ENCODE measurements at regions not wholly inside any gene's neighbourhood (a gene's known extent, or its start where the extent isn't known, plus 50 kb on each side); places are given as distances from the start of the nearest gene placed in this dataset.

GRCh38 chr10:34031400-34031799 is 696.9 kb upstream of the NRP1 start:
- H2BK12ac ChIP-seq (ENCODE audit: low read length): no peak overlapping the region
- no peak for DNase-seq
- no peak overlapping the region for H2BK5ac ChIP-seq (ENCODE audit: low read depth, low read length, poor library complexity)
- no peak overlapping the region for H3K4me2 ChIP-seq (ENCODE audit: low read length)
- no peak overlapping the region for H3K4me3 ChIP-seq (ENCODE audit: low read depth, low read length)
- H3K27me3 ChIP-seq (ENCODE audit: insufficient read depth, low read length): no peaks in the 10 kb centered on the region
- peaks cover 3% of the 10 kb centered on the region for H3K9me3 ChIP-seq (ENCODE audit: insufficient read depth, low read depth, low read length)
- H4K8ac ChIP-seq (ENCODE audit: low read depth, low read length): no peak overlapping the region
- no peaks in the 10 kb centered on the region for H3K79me2 ChIP-seq (ENCODE audit: control insufficient read depth, insufficient read depth, low read length, poor library complexity)
- H4K91ac ChIP-seq (ENCODE audit: low read depth, low read length): no peak overlapping the region
- H2AFZ ChIP-seq (ENCODE audit: insufficient read depth, low read length, poor library complexity): no peak overlapping the region
- H3K4ac ChIP-seq (ENCODE audit: low read depth, low read length): no peak overlapping the region
- H4K12ac ChIP-seq (ENCODE audit: low read depth, low read length): no peak overlapping the region
- H3K9ac ChIP-seq (ENCODE audit: low read length): no peak overlapping the region
- H3K36me3 ChIP-seq (ENCODE audit: control insufficient read depth in 1 of 2, insufficient read depth in 2 of 2, low read length in 2 of 2): no peaks in the 10 kb centered on the region
- no peaks in the 10 kb centered on the region for H3K4me1 ChIP-seq (ENCODE audit: control insufficient read depth in 1 of 2, insufficient read depth in 2 of 2, low read length in 2 of 2)
- no peak overlapping the region for H2AK5ac ChIP-seq (ENCODE audit: low read length)
- H3K79me1 ChIP-seq (ENCODE audit: low read length): no peaks in the 10 kb centered on the region
- H2BK120ac ChIP-seq (ENCODE audit: insufficient read depth, low read length, poor library complexity): no peak overlapping the region
- H3K23ac ChIP-seq (ENCODE audit: low read length): no peak overlapping the region
- no peak overlapping the region for H3K14ac ChIP-seq (ENCODE audit: low read length)
- WGBS (ENCODE audit: extremely low coverage, insufficient coverage, insufficient read length): no CpG with 5 or more reads among the region's 3 CpGs
- no peak overlapping the region for H3K18ac ChIP-seq (ENCODE audit: low read length)
- no peak overlapping the region for H3K27ac ChIP-seq (ENCODE audit: low read depth, low read length)

- Histone ChIP-seq H2AFZ (ENCODE audit: insufficient read depth, low read length, poor library complexity) (no peak overlapping the region), H3K18ac (ENCODE audit: low read length) (no peak overlapping the region), H2BK5ac (ENCODE audit: low read depth, low read length, poor library complexity) (no peak overlapping the region), H3K36me3 (ENCODE audit: control insufficient read depth in 1 of 2, insufficient read depth in 2 of 2, low read length in 2 of 2) (no peaks in the 10 kb centered on the region), H2BK12ac (ENCODE audit: low read length) (no peak overlapping the region), H4K91ac (ENCODE audit: low read depth, low read length) (no peak overlapping the region), H3K9ac (ENCODE audit: low read length) (no peak overlapping the region), H3K14ac (ENCODE audit: low read length) (no peak overlapping the region), H3K79me1 (ENCODE audit: low read length) (no peaks in the 10 kb centered on the region), H4K8ac (ENCODE audit: low read depth, low read length) (no peak overlapping the region), H2AK5ac (ENCODE audit: low read length) (no peak overlapping the region), H3K4me3 (ENCODE audit: low read depth, low read length) (no peak overlapping the region), H3K9me3 (ENCODE audit: insufficient read depth, low read depth, low read length) (peaks cover 3% of the 10 kb centered on the region), H3K27ac (ENCODE audit: low read depth, low read length) (no peak overlapping the region), H4K12ac (ENCODE audit: low read depth, low read length) (no peak overlapping the region), H3K27me3 (ENCODE audit: insufficient read depth, low read length) (no peaks in the 10 kb centered on the region), H3K4ac (ENCODE audit: low read depth, low read length) (no peak overlapping the region), H3K23ac (ENCODE audit: low read length) (no peak overlapping the region), H3K79me2 (ENCODE audit: control insufficient read depth, insufficient read depth, low read length, poor library complexity) (no peaks in the 10 kb centered on the region), H2BK120ac (ENCODE audit: insufficient read depth, low read length, poor library complexity) (no peak overlapping the region), H3K4me2 (ENCODE audit: low read length) (no peak overlapping the region), H3K4me1 (ENCODE audit: control insufficient read depth in 1 of 2, insufficient read depth in 2 of 2, low read length in 2 of 2) (no peaks in the 10 kb centered on the region)
- no peak for DNase-seq
- WGBS (ENCODE audit: extremely low coverage, insufficient coverage, insufficient read length): no CpG with 5 or more reads among the region's 10 CpGs
Observed at GRCh38 chr10:34029455-34029854, 695.0 kb upstream of the NRP1 start.

- H2BK5ac ChIP-seq (ENCODE audit: low read depth, low read length, poor library complexity): no peak overlapping the region
- no peak overlapping the region for H4K12ac ChIP-seq (ENCODE audit: low read depth, low read length)
- no CpG with 5 or more reads among the region's 3 CpGs for WGBS (ENCODE audit: extremely low coverage, insufficient coverage, insufficient read length)
- H3K9ac ChIP-seq (ENCODE audit: low read length): no peak overlapping the region
- H3K4me1 ChIP-seq (ENCODE audit: control insufficient read depth in 1 of 2, insufficient read depth in 2 of 2, low read length in 2 of 2): no peaks in the 10 kb centered on the region
- no peak overlapping the region for H4K8ac ChIP-seq (ENCODE audit: low read depth, low read length)
- H3K4me2 ChIP-seq (ENCODE audit: low read length): no peak overlapping the region
- H3K36me3 ChIP-seq (ENCODE audit: control insufficient read depth in 1 of 2, insufficient read depth in 2 of 2, low read length in 2 of 2): no peaks in the 10 kb centered on the region
- H3K23ac ChIP-seq (ENCODE audit: low read length): no peak overlapping the region
- H3K79me2 ChIP-seq (ENCODE audit: control insufficient read depth, insufficient read depth, low read length, poor library complexity): no peaks in the 10 kb centered on the region
- no peak overlapping the region for H3K18ac ChIP-seq (ENCODE audit: low read length)
- H4K91ac ChIP-seq (ENCODE audit: low read depth, low read length): no peak overlapping the region
- no peak overlapping the region for H2AK5ac ChIP-seq (ENCODE audit: low read length)
- no peak overlapping the region for H3K4me3 ChIP-seq (ENCODE audit: low read depth, low read length)
- no peak overlapping the region for H2AFZ ChIP-seq (ENCODE audit: insufficient read depth, low read length, poor library complexity)
- no peak for DNase-seq
- no peak overlapping the region for H3K27ac ChIP-seq (ENCODE audit: low read depth, low read length)
- H2BK12ac ChIP-seq (ENCODE audit: low read length): no peak overlapping the region
- peaks cover 3% of the 10 kb centered on the region for H3K9me3 ChIP-seq (ENCODE audit: insufficient read depth, low read depth, low read length)
- H2BK120ac ChIP-seq (ENCODE audit: insufficient read depth, low read length, poor library complexity): no peak overlapping the region
- no peaks in the 10 kb centered on the region for H3K79me1 ChIP-seq (ENCODE audit: low read length)
- no peaks in the 10 kb centered on the region for H3K27me3 ChIP-seq (ENCODE audit: insufficient read depth, low read length)
- H3K14ac ChIP-seq (ENCODE audit: low read length): no peak overlapping the region
- H3K4ac ChIP-seq (ENCODE audit: low read depth, low read length): no peak overlapping the region
Observed at GRCh38 chr10:34028936-34029335, 694.5 kb upstream of the NRP1 start.

- no CpG with 5 or more reads among the region's 9 CpGs for WGBS (ENCODE audit: extremely low coverage, insufficient coverage, insufficient read length)
Observed at GRCh38 chr10:34024693-34025425, 690.4 kb upstream of the NRP1 start.

More at GRCh38 chr10:34024693-34025425, 690.4 kb upstream of the NRP1 start:
- Histone ChIP-seq H3K27me3 (ENCODE audit: insufficient read depth, low read length) (no peaks in the 10 kb centered on the region), H3K9ac (ENCODE audit: low read length) (no peak overlapping the region), H3K4me3 (ENCODE audit: low read depth, low read length) (no peak overlapping the region), H3K4me1 (ENCODE audit: control insufficient read depth in 1 of 2, insufficient read depth in 2 of 2, low read length in 2 of 2) (no peaks in the 10 kb centered on the region), H2BK5ac (ENCODE audit: low read depth, low read length, poor library complexity) (no peak overlapping the region), H4K8ac (ENCODE audit: low read depth, low read length) (no peak overlapping the region), H2BK12ac (ENCODE audit: low read length) (no peak overlapping the region), H3K4me2 (ENCODE audit: low read length) (no peak overlapping the region), H2AFZ (ENCODE audit: insufficient read depth, low read length, poor library complexity) (no peak overlapping the region), H3K23ac (ENCODE audit: low read length) (no peak overlapping the region), H3K79me2 (ENCODE audit: control insufficient read depth, insufficient read depth, low read length, poor library complexity) (no peaks in the 10 kb centered on the region), H2AK5ac (ENCODE audit: low read length) (no peak overlapping the region), H3K36me3 (ENCODE audit: control insufficient read depth in 1 of 2, insufficient read depth in 2 of 2, low read length in 2 of 2) (no peaks in the 10 kb centered on the region), H3K9me3 (ENCODE audit: insufficient read depth, low read depth, low read length) (peaks cover 3% of the 10 kb centered on the region), H3K27ac (ENCODE audit: low read depth, low read length) (no peak overlapping the region), H3K14ac (ENCODE audit: low read length) (no peak overlapping the region), H4K91ac (ENCODE audit: low read depth, low read length) (no peak overlapping the region), H3K4ac (ENCODE audit: low read depth, low read length) (no peak overlapping the region), H3K79me1 (ENCODE audit: low read length) (no peaks in the 10 kb centered on the region), H4K12ac (ENCODE audit: low read depth, low read length) (no peak overlapping the region), H2BK120ac (ENCODE audit: insufficient read depth, low read length, poor library complexity) (no peak overlapping the region), H3K18ac (ENCODE audit: low read length) (no peak overlapping the region)
- no peak for DNase-seq

Data from trophoblast cell (in vitro differentiated cells and primary cell).